SK-N-SH (cell line): ENCODE measurements at regions not wholly inside any gene's neighbourhood (a gene's known extent, or its start where the extent isn't known, plus 50 kb on each side); places are given as distances from the start of the nearest gene placed in this dataset.

Experiments
- POLR2AphosphoS5 ChIP-seq: IDR thresholded peaks from 2 replicates; pipeline ENCODE4 v1.6.1; 2012; ENCODE audit warnings: low read depth, low read length
- RFX5 ChIP-seq: IDR thresholded peaks from 2 replicates; pipeline ENCODE4 v1.6.1; 2012; ENCODE audit warnings: mild to moderate bottlenecking, improper control_type of control experiment, low read length
- TEAD4 ChIP-seq: IDR thresholded peaks from 2 replicates; pipeline ENCODE4 v1.4.0; 2012; ENCODE audit warnings: mild to moderate bottlenecking, borderline replicate concordance; ENCODE audit not compliant: insufficient read depth
- YY1 ChIP-seq: IDR thresholded peaks from 2 replicates; pipeline ENCODE4 v1.4.0; 2012; ENCODE audit warnings: low read depth, mild to moderate bottlenecking
- TF ChIP-seq, protein P1 (sequence below): fragments of 150-350 bp; IDR thresholded peaks from 2 replicates; pipeline ENCODE4 v1.6.1; 2017; ENCODE audit warnings: antibody characterized with exemption, low read length, low read depth, borderline replicate concordance

DNA sequence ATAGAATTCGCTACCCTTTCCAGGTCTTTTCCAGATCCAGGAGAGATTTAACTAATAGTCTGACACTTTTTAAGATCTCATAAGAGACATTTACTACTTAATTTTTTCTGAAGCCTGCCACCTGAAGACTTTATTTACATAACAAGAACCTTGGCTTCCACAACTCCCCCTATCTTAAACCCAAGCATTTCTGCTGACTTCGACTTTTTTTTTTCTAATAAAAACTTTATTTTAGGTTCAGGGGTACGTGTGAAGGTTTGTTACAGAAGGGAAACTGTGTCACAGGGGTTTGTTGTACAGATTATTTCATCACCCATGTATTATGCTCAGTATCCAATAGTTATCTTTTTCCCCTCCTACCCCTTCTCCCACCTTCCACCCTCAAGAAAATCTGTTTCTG is 64.9 kb upstream of the OR14J1 start:
- no peak for TF ChIP-seq TEAD4
- no peak for TF ChIP-seq YY1
- no peak for TF ChIP-seq POLR2AphosphoS5
- TF ChIP-seq, protein P1, sequence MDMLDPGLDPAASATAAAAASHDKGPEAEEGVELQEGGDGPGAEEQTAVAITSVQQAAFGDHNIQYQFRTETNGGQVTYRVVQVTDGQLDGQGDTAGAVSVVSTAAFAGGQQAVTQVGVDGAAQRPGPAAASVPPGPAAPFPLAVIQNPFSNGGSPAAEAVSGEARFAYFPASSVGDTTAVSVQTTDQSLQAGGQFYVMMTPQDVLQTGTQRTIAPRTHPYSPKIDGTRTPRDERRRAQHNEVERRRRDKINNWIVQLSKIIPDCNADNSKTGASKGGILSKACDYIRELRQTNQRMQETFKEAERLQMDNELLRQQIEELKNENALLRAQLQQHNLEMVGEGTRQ, result no peak
- TF ChIP-seq RFX5, result no peak
